GM19395 (cell line): ENCODE measurements at regions not wholly inside any gene's neighbourhood (a gene's known extent, or its start where the extent isn't known, plus 50 kb on each side); places are given as distances from the start of the nearest gene placed in this dataset.
"Not testable (repeated sequence)": the region's sequence is repeated elsewhere in the genome, so short reads cannot be mapped to it uniquely, and the experiment has no call there.

Experiments used
- ATAC-seq: cut with Tn5 transposase; IDR thresholded peaks from one replicate; pipeline ENCODE4 v1.9.1; 2021; ENCODE audit warnings: mild to moderate bottlenecking, moderate library complexity; ENCODE audit not compliant: unreplicated experiment

- no peak for ATAC-seq
Observed at GRCh38 chr19:31444931-31445330, 95.7 kb upstream of the TSHZ3 start.

DNA sequence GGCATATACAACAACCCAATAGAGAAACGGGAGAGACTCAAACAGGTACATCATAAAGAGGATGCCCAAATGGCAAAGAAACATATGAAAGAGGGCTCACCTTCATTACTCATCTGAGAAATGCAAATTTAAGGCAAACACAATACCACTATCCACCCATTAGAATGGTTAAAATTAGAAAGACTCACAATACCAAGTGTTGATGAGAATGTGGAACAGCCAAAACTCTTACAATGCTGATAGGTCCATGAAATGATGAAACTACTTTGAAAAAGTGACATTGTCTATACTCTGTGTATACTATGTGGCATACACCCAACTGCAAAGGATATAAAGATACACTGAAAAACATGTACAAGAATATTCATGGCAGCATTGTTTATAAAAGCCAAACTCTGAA is 96.2 kb upstream of the TSHZ3 start:
- no peak for ATAC-seq

DNA sequence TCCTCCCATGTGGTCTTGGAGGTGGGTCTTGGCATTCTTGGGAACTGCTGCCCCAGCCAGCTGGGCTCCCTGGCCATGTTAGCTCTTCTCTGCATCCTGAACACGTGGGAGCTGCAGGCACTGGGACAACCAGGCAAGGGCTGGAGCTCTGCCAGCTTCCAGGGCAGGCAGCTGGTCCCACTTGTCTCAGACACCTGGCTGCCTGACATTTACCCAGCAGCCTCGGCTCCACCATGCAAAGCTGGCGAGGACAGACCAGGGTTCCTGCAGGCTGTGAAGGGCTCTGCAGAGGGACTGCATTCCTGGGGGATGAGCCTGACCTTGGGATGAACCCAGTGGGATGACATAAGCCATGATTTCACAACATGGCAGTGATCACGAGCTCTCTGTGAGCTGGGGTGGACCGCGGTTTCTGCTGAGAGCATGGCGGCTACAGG is 99.0 kb upstream of the TSHZ3 start:
- no peak for ATAC-seq

GRCh38 chr19:31449379-31449778 is 100.1 kb upstream of the TSHZ3 start:
- no peak for ATAC-seq

DNA sequence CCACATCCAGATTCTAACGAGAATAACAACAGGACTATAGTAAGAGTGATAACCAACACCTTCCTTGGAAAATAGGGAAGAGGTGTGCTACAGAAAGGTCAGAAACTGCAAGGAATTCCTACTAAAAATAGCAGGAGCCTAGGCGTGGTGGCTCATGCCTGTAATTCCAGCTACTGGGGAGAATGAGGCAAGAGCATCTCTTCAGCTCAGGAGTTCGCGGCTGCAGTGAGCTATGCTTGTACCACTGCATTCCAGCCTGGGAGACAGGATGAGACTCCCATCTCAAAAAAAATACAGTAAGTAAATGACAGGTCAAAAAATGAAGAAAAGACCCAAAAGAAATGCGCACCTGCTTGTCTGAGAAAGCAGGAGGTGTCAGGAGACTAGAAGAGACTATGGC is 101.5 kb upstream of the TSHZ3 start:
- ATAC-seq, result no peak

DNA sequence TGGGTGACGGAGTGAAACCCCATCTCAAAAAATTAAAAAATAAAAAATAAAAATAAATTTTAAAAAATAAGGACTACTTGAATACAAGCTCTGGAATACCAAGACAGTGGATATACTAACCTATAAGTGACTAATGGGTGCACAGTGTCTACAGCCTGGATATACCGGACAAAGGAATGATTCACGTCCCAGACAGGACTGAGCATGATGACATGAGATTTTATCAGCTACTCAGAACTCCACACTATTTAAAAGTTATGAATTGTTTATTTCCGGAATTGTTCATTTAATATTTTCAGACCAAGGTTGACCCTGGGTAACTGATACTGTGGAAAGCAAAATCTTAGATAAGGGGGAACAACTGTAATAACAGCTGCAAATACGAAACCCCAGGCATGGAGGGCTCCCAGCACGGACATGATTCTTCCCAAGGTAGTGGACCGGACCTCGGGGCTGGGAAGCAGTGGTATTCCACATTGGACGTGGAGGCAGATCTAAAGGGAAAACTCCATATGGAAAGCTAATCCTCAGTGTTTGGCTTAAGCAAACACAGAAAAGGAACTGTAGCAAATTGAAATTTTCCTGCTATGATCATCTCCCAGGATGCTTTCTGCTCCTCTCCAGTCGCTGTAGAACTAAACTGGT is 102.6 kb upstream of the TSHZ3 start:
- ATAC-seq, result no peak

- ATAC-seq, result no peak
Observed at GRCh38 chr19:31459430-31459829, 110.2 kb upstream of the TSHZ3 start.

- ATAC-seq, result no peak
Observed at GRCh38 chr19:31461814-31462539, 112.7 kb upstream of the TSHZ3 start.

DNA sequence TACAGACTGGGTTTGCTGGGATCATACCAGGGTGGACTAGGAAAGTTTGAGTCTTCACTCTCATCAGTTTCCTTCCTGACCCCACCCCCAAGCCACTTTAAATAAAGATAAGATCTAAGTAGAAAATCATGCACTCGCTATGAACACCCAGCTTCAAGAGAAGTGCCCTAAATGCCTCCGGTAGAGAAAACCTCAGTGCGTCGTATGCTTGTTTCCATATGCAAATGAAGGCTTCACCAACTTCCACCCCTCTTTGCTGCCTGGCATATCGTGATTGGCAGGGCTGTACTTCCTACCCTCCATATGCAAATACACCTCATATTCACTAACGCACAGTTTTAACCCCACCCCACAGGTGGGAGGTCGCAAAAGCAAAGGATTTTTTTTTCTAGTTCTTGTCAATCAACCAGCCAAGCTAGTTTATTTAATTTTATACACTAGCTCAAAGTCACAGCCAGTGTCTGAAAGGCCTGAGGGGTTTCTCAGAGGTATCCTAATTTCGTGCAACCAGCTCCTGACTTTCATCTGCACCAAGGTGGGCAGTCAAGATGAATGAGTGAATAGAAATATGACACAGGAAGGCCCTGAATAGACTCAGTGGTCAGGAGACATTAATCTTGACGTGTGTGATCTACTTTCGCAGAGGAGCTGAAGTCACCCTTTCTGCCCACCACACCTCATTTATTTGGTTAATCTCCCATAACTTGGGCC is 121.1 kb upstream of the TSHZ3 start:
- no peak for ATAC-seq

GRCh38 chr19:31470952-31471351 is 121.7 kb upstream of the TSHZ3 start:
- no peak for ATAC-seq

DNA sequence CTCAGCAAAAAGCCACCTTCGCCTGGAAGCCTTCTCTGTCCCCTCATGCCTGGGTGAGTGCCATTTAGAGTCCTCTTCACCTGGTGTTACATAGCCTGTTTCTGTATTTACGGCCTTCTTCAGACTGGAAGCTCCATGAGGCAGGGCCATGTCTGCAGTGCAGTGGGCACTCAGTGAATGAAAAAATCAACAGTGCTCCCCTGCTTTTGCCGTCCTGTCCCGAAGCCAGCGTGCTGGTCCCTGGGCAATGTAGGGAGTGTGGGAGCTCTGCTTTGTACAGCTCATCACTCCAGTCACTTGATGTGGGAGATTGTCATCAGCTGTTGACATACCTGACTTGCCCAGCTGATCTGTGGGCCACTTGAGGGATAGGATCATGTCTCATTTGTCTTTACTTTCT is 129.0 kb upstream of the TSHZ3 start:
- no peak for ATAC-seq

DNA sequence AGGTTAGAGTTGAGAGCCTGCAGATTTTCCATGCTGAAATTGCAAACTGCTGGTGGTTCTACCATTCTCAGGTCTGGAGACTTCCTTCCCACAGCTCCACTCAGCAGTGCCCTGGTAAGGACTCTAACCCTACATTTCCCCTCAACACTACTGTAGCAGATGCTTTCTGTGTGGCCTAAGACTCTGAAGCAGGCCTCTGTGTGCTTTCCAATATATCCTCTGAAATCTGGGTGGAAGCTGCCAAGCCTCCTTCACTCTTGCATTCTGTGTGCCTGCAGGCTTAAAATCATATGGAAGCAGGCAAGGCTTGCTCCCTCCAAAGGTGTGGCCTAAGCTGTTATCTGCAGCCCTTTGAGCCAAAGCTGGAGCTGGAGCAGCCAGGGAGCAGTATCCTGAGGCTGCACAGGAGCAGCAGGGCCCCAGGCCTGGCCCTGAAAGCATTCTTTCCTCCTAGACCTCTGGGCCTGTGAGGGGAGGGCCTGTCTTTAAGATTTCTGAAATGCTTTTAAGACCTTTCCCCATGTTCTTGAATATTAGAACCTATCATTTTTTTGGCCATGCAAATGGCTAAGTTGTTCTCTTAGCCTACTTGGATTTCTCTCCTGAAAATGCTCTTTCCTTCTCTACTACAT is 134.1 kb upstream of the TSHZ3 start:
- ATAC-seq, result no peak

DNA sequence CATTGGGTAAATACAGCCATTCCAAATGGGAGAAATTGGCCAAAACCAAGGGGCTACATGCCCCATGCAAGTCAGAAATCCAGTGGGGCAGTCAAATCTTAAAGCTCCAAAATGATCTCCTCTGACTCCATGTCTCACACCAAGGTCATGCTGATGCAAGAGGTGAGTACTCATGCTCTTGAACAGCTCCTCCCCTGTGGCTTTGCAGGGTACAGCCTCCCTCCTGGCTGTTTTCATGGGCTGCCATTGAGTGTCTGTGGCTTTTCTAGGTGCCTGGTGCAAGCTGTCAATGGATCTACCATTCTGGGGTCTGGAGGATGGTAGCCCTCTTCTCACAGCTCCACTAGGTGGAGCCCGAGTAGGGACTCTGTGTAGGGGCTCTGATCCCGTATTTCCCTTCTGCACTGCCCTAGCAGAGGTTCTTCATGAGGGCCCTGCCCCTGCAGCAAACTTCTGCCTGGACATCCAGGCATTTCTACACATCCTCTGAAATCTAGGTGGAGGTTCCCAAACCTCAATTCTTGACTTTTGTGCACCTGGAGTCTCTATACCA is 135.7 kb upstream of the TSHZ3 start:
- ATAC-seq, result not testable (repeated sequence)

- ATAC-seq, result no peak
Observed at GRCh38 chr19:31485472-31485871, 136.2 kb upstream of the TSHZ3 start.

- no peak for ATAC-seq
Observed at GRCh38 chr19:31491242-31491641, 142.0 kb upstream of the TSHZ3 start.

- ATAC-seq, result no peak
Observed at GRCh38 chr19:31492050-31492449, 142.8 kb upstream of the TSHZ3 start.

- ATAC-seq, result no peak
Observed at GRCh38 chr19:31496076-31496475, 146.8 kb upstream of the TSHZ3 start.

DNA sequence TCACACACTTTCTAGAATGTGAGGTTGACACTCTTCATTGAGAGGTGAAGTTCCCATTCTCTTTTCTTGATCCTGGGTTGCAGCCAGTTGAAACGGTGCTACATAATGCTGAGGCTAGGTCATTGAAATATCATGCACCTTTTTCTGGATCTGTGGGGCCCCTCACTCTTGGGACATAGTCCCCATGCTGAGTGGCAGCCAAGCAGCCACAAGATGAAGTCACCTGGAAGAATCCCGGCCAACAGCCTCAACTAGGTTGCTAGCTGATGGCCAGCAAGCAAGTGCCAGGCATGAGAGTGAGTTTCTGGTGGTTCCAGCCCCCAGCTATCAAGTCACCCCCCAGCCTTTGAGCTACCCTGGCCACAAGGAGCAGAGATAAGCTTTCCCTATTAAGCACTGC is 148.5 kb upstream of the TSHZ3 start:
- ATAC-seq, result no peak

- no peak for ATAC-seq
Observed at GRCh38 chr19:31498781-31499180, 149.5 kb upstream of the TSHZ3 start.

GRCh38 chr19:31499281-31500196 is 150.3 kb upstream of the TSHZ3 start:
- ATAC-seq, result no peak
